PC-9 (cell line): ENCODE measurements at regions not wholly inside any gene's neighbourhood (a gene's known extent, or its start where the extent isn't known, plus 50 kb on each side); places are given as distances from the start of the nearest gene placed in this dataset.

Experiments used
- BruUV-seq: library from RNA; stranded (reverse); fragments of 400-500 nt; replicated peaks from 2 replicates; lab custom pipeline; 2021; lab: Mats Ljungman, UMichigan
- CTCF ChIA-PET: fragments of 300-600 bp; sonication (Branson Sonifier 250); formaldehyde crosslinking; loops from one replicate; lab custom pipeline; 2022; ENCODE audit warnings: antibody characterized with exemption; lab: Charles Lee
- POLR2A ChIA-PET: fragments of 300-600 bp; sonication (Branson Sonifier 250); formaldehyde crosslinking; loops from one replicate; lab custom pipeline; 2022; ENCODE audit warnings: antibody characterized with exemption; ENCODE audit not compliant: unreplicated experiment; lab: Charles Lee
- DNase-seq, 2 experiments: peaks; one replicate each; pipeline versions ENCODE4 v3.0.0 to v3.0.0-alpha.2; 2015 to 2022; ENCODE audit warnings: mixed read lengths in 1 of 2
- H2AFZ ChIP-seq: fragments of 200-600 bp; sonication (generic); 2 replicates; pipeline ENCODE4 v1.8.1; 2017; ENCODE audit warnings: antibody characterized with exemption
- H3F3A ChIP-seq: fragments of 200-600 bp; sonication (generic); 2 replicates; pipeline ENCODE4 v1.8.1; 2017; ENCODE audit warnings: antibody characterized with exemption, mild to moderate bottlenecking, low read depth; ENCODE audit not compliant: insufficient read depth
- H3K27ac ChIP-seq: fragments of 200-600 bp; sonication (generic); 2 replicates; pipeline ENCODE4 v1.6.1; 2016; ENCODE audit warnings: mixed run types
- H3K27me3 ChIP-seq: fragments of 200-600 bp; sonication (generic); 2 replicates; pipeline ENCODE4 v1.6.1; 2016; ENCODE audit warnings: low read depth, mixed run types; ENCODE audit not compliant: insufficient read depth
- H3K36me3 ChIP-seq: fragments of 200-600 bp; sonication (generic); 2 replicates; pipeline ENCODE4 v1.6.1; 2016; ENCODE audit warnings: low read depth, mixed run types
- H3K4me1 ChIP-seq: fragments of 200-600 bp; sonication (generic); replicated peaks from 2 replicates; pipeline ENCODE4 v1.6.1; 2016; ENCODE audit warnings: mixed run types; ENCODE audit not compliant: insufficient read depth
- H3K4me2 ChIP-seq: fragments of 200-600 bp; sonication (generic); 2 replicates; pipeline ENCODE4 v1.6.1; 2017; ENCODE audit warnings: mixed run types
- H3K4me3 ChIP-seq: fragments of 200-600 bp; sonication (generic); 2 replicates; pipeline ENCODE4 v1.6.1; 2016; ENCODE audit warnings: mixed run types
- H3K79me2 ChIP-seq: fragments of 200-600 bp; sonication (generic); 2 replicates; pipeline ENCODE4 v1.6.1; 2017; ENCODE audit warnings: low read depth, mixed run types
- H3K9me2 ChIP-seq: fragments of 200-600 bp; sonication (generic); 2 replicates; pipeline ENCODE4 v1.8.1; 2017; ENCODE audit warnings: mild to moderate bottlenecking; ENCODE audit not compliant: insufficient read depth
- H3K9me3 ChIP-seq: fragments of 200-600 bp; sonication (generic); 2 replicates; pipeline ENCODE4 v1.8.1; 2016; ENCODE audit warnings: low read depth; ENCODE audit not compliant: insufficient read depth
- H4K20me1 ChIP-seq: fragments of 200-600 bp; sonication (generic); 2 replicates; pipeline ENCODE4 v1.8.1; 2017; ENCODE audit not compliant: insufficient read depth
- EZH2 ChIP-seq: fragments of 200-600 bp; sonication (generic); IDR thresholded peaks from 2 replicates; pipeline ENCODE4 v1.8.0; 2017; ENCODE audit warnings: antibody characterized with exemption, low read depth
- intact Hi-C: fragments of 100-400 bp; cut with micrococcal nuclease; formaldehyde crosslinking; loops from one replicate; pipeline ENCODE4 v1.10.0; 2022; ENCODE audit not compliant: unreplicated experiment
- TF ChIP-seq, protein P1 (sequence below): fragments of 200-600 bp; sonication (generic); conservative IDR thresholded peaks from 2 replicates; pipeline ENCODE4 v1.6.1; 2017; ENCODE audit warnings: mixed run types, antibody characterized with exemption, mild to moderate bottlenecking, moderate library complexity

- Histone ChIP-seq H3K9me3 (no peaks in the 10 kb centered on the region), H3K27me3 (no peaks in the 10 kb centered on the region), H3K4me2 (peak overlapping the region; percentile 68), H4K20me1 (no peaks in the 10 kb centered on the region), H3K27ac (peak overlapping the region; percentile 88), H3F3A (peaks cover 9% of the 10 kb centered on the region), H3K36me3 (no peaks in the 10 kb centered on the region), H2AFZ (no peak overlapping the region), H3K9me2 (no peaks in the 10 kb centered on the region), H3K79me2 (no peaks in the 10 kb centered on the region), H3K4me3 (peak overlapping the region; percentile 22; the same call in 1 of the 2 replicates), H3K4me1 (peaks cover 25% of the 10 kb centered on the region)
- intact Hi-C loops: loop anchor here (1.0 kb wide), 1 partner anchor 86 kb away; no protein-coding TSS in a partner anchor
- TF ChIP-seq, protein P1, sequence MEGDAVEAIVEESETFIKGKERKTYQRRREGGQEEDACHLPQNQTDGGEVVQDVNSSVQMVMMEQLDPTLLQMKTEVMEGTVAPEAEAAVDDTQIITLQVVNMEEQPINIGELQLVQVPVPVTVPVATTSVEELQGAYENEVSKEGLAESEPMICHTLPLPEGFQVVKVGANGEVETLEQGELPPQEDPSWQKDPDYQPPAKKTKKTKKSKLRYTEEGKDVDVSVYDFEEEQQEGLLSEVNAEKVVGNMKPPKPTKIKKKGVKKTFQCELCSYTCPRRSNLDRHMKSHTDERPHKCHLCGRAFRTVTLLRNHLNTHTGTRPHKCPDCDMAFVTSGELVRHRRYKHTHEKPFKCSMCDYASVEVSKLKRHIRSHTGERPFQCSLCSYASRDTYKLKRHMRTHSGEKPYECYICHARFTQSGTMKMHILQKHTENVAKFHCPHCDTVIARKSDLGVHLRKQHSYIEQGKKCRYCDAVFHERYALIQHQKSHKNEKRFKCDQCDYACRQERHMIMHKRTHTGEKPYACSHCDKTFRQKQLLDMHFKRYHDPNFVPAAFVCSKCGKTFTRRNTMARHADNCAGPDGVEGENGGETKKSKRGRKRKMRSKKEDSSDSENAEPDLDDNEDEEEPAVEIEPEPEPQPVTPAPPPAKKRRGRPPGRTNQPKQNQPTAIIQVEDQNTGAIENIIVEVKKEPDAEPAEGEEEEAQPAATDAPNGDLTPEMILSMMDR: no peak
- TF ChIP-seq EZH2: no peak
- ChIA-PET POLR2A (no interaction called here), CTCF (no interaction called here)
- BruUV-seq: no TSS peak
- peak; percentile 52 to 96 for DNase-seq
Observed at GRCh38 chr13:44022196-44022595, 142.5 kb downstream of the LACC1 start.

DNA sequence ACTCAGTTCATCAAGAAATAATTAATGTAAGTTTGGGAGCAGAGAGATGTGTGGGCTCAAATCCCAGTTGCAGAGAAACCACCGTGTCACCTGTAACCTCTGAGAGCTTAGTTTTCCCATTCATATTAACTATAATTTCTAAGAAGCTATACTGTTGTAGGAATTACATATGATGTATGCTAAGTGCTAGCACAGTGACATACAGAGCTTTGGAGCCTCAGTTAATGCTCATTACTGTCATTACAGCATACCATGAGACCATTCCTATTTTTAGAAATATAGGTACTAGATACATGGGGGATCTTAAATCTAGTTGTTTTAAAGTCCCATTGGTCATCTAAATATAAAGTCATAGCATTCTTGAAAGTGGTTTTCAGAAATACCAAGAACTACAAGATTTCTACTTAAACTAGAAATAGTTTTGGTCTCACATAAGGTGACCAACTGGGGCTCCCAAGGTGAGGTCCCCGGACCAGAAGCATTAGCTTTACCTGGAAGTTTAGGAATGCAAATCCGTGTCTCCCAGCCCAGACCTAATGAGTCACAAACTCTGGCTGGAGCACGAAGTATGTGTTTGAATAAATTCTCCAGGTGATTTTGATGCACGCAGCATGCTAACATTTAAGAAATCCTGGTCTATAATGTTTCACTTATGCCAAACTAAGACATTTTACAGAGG lies 144.6 kb downstream of the LACC1 start:
- Histone ChIP-seq H3K4me3 (no peak overlapping the region), H3K27ac (no peak overlapping the region), H3K4me1 (peaks cover 25% of the 10 kb centered on the region), H2AFZ (no peak overlapping the region), H3K9me3 (no peaks in the 10 kb centered on the region), H3K27me3 (no peaks in the 10 kb centered on the region), H3K9me2 (no peaks in the 10 kb centered on the region), H3K4me2 (no peak overlapping the region), H3K36me3 (no peaks in the 10 kb centered on the region), H3F3A (peaks cover 9% of the 10 kb centered on the region), H3K79me2 (no peaks in the 10 kb centered on the region), H4K20me1 (no peaks in the 10 kb centered on the region)
- no peak for TF ChIP-seq EZH2
- TF ChIP-seq, protein P1: no peak
- intact Hi-C loops: no loop called here
- DNase-seq: no peak
- BruUV-seq: no TSS peak
- ChIA-PET POLR2A (no interaction called here), CTCF (no interaction called here)

DNA sequence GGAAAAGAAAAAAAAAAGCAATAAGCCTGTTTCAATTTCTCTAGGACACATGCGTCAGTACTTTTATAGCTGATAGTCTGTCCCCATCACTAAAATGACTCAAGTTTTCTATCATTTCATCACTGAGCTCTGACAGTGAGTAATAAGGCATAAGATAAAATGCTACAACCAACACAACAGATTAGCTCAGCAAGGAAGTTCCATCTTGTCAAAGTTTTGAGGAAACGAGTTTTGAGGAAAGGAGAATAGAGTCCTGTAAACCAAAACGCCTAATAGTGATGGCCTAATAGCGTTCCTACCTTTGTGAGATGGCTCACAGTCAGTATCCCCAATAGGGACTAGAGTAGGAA lies 145.1 kb downstream of the LACC1 start:
- no peak for DNase-seq
- H3K9me3 ChIP-seq: no peaks in the 10 kb centered on the region
- H3K27me3 ChIP-seq: no peaks in the 10 kb centered on the region
- H3K4me1 ChIP-seq: peaks cover 25% of the 10 kb centered on the region
- CTCF ChIA-PET: no interaction called here
- TF ChIP-seq, protein P1: no peak
- TF ChIP-seq EZH2: no peak
- H3K27ac ChIP-seq: no peak overlapping the region
- H3K79me2 ChIP-seq: no peaks in the 10 kb centered on the region
- no peak overlapping the region for H3K4me2 ChIP-seq
- POLR2A ChIA-PET: no interaction called here
- H3K4me3 ChIP-seq: no peak overlapping the region
- no peaks in the 10 kb centered on the region for H3K36me3 ChIP-seq
- H4K20me1 ChIP-seq: no peaks in the 10 kb centered on the region
- no peak overlapping the region for H2AFZ ChIP-seq
- no peaks in the 10 kb centered on the region for H3K9me2 ChIP-seq
- H3F3A ChIP-seq: peaks cover 9% of the 10 kb centered on the region
- BruUV-seq: no TSS peak
- intact Hi-C loops: no loop called here
